ENCODE measurements at regions not wholly inside any gene's neighbourhood (a gene's known extent, or its start where the extent isn't known, plus 50 kb on each side); places are given as distances from the start of the nearest gene placed in this dataset.

- no peak for TF ChIP-seq EZH2phosphoT487 (IDR thresholded peaks at IDR 0.05; ENCODE audit: borderline replicate concordance, low read length)
- TF ChIP-seq, protein P1, sequence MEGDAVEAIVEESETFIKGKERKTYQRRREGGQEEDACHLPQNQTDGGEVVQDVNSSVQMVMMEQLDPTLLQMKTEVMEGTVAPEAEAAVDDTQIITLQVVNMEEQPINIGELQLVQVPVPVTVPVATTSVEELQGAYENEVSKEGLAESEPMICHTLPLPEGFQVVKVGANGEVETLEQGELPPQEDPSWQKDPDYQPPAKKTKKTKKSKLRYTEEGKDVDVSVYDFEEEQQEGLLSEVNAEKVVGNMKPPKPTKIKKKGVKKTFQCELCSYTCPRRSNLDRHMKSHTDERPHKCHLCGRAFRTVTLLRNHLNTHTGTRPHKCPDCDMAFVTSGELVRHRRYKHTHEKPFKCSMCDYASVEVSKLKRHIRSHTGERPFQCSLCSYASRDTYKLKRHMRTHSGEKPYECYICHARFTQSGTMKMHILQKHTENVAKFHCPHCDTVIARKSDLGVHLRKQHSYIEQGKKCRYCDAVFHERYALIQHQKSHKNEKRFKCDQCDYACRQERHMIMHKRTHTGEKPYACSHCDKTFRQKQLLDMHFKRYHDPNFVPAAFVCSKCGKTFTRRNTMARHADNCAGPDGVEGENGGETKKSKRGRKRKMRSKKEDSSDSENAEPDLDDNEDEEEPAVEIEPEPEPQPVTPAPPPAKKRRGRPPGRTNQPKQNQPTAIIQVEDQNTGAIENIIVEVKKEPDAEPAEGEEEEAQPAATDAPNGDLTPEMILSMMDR (conservative IDR thresholded peaks at IDR 0.05; ENCODE audit: low read depth, low read length), result no peak
- no peak for TF ChIP-seq EZH2 (IDR thresholded peaks at IDR 0.05; ENCODE audit: low read length, unreplicated experiment)
These were observed 227.9 kb downstream of the IRF8 start for GRCh38 chr16:86126891-86127290.

Data from PC-3 (cell line).